Activated T-helper 1 cell treated with anti-CD3 and anti-CD28 coated beads, Interleukin-2, amount 50 U/mL, for 16 hours (primary cell): ENCODE measurements at regions not wholly inside any gene's neighbourhood (a gene's known extent, or its start where the extent isn't known, plus 50 kb on each side); places are given as distances from the start of the nearest gene placed in this dataset.

Experiments used
- DNase-seq, 2 donors: peaks; one replicate each; pipeline ENCODE4 v3.0.0-alpha.2; 2020; ENCODE audit warnings: low read depth in 1 of 2, low spot score in 1 of 2

- DNase-seq, result no peak
Measured at GRCh38 chr2:181240844-181241243, 216.3 kb upstream of the ITGA4 start.

- DNase-seq, result no peak
Measured at GRCh38 chr2:181241366-181241765, 215.8 kb upstream of the ITGA4 start.

- DNase-seq, result no peak
Measured at GRCh38 chr2:181241797-181242196, 215.4 kb upstream of the ITGA4 start.

- no peak for DNase-seq
Measured at GRCh38 chr2:181242262-181242661, 214.9 kb upstream of the ITGA4 start.

GRCh38 chr2:181243319-181243718, 213.9 kb upstream of the ITGA4 start:
- DNase-seq, result no peak

- DNase-seq, result no peak
Measured at GRCh38 chr2:181250691-181251090, 206.5 kb upstream of the ITGA4 start.

- DNase-seq, result no peak
Measured at GRCh38 chr2:181252262-181253148, 204.7 kb upstream of the ITGA4 start.

GRCh38 chr2:181253438-181253837, 203.7 kb upstream of the ITGA4 start:
- DNase-seq, result no peak

GRCh38 chr2:181255651-181256050, 201.5 kb upstream of the ITGA4 start:
- no peak for DNase-seq

- DNase-seq, result no peak
Measured at GRCh38 chr2:181258720-181259119, 198.5 kb upstream of the ITGA4 start.

GRCh38 chr2:181262782-181263181, 194.4 kb upstream of the ITGA4 start:
- DNase-seq, result no peak

GRCh38 chr2:181264001-181264400, 193.2 kb upstream of the ITGA4 start:
- no peak for DNase-seq

- DNase-seq, result no peak
Measured at GRCh38 chr2:181264441-181264840, 192.7 kb upstream of the ITGA4 start.

- DNase-seq, result no peak
Measured at GRCh38 chr2:181266614-181267013, 190.6 kb upstream of the ITGA4 start.

GRCh38 chr2:181268174-181268867, 188.9 kb upstream of the ITGA4 start:
- no peak for DNase-seq

- no peak for DNase-seq
Measured at GRCh38 chr2:181273986-181274385, 183.2 kb upstream of the ITGA4 start.

- no peak for DNase-seq
Measured at GRCh38 chr2:181275643-181276070, 181.5 kb upstream of the ITGA4 start.

- no peak for DNase-seq
Measured at GRCh38 chr2:181281206-181281832, 175.9 kb upstream of the ITGA4 start.

GRCh38 chr2:181285116-181285515, 172.1 kb upstream of the ITGA4 start:
- DNase-seq, result no peak

GRCh38 chr2:181289698-181290097, 167.5 kb upstream of the ITGA4 start:
- no peak for DNase-seq

GRCh38 chr2:181290182-181290581, 167.0 kb upstream of the ITGA4 start:
- no peak for DNase-seq

- no peak for DNase-seq
Measured at GRCh38 chr2:181294979-181295378, 162.2 kb upstream of the ITGA4 start.
